Breast epithelium (tissue), 3 donors: ENCODE measurements at regions not wholly inside any gene's neighbourhood (a gene's known extent, or its start where the extent isn't known, plus 50 kb on each side); places are given as distances from the start of the nearest gene placed in this dataset.

Source experiments
- CTCF ChIP-seq, 3 donors: fragments of 450-650 bp; IDR thresholded peaks; one replicate each; pipeline ENCODE4 v1.5.1; 2016 to 2017; ENCODE audit warnings: antibody characterized with exemption in 3 of 3, mild to moderate bottlenecking in 3 of 3, moderate library complexity in 3 of 3
- POLR2A ChIP-seq: fragments of 450-650 bp; IDR thresholded peaks from one replicate; pipeline ENCODE4 v1.6.1; 2016; ENCODE audit warnings: antibody characterized with exemption, mild to moderate bottlenecking, moderate library complexity

GRCh38 chr1:112083487-112083886, 94.0 kb upstream of the KCND3 start:
- no peak for TF ChIP-seq CTCF (IDR thresholded peaks at IDR 0.05)
- TF ChIP-seq POLR2A = no peak
